CD4-positive, alpha-beta T cell treated with Interferon gamma for 1 hour (primary cell): ENCODE measurements at regions not wholly inside any gene's neighbourhood (a gene's known extent, or its start where the extent isn't known, plus 50 kb on each side); places are given as distances from the start of the nearest gene placed in this dataset.

Source experiments
- DNase-seq: peaks from one replicate; pipeline ENCODE4 v3.0.0-alpha.2; 2020

GRCh38 chr3:178260887-178261565, 275.2 kb upstream of the KCNMB2 start:
- DNase-seq, result no peak

DNA sequence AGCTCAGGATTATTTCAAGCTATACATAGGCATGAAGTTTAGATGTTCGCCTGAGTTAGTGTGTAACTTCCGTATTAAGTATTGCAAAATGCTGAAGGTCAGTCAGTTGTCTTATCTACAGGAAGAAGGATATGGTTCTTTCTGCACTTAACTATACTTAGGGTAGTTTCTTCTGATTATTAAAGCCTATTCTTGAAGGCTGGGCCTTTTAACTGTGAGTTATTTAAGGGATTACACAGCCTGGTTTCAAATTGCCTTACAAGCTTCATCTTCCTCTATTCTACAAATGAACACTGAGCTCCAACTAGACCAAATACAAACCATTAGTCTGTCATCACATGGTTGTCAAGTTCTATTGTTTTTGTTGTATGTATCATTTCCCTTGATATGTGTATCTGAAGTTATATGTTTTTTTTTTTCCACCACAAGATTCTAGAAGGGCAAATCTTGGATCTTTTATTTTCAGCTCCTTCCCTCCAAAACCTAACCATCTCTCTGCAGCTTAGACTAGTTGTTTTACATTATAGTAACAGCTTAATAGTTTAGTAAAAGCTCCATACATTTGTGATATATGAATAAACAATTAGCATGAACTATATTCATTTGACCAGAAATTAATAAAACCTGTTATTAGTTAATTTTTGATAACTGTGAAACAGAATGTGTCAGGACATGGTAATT, 272.9 kb upstream of the KCNMB2 start:
- no peak for DNase-seq

DNA sequence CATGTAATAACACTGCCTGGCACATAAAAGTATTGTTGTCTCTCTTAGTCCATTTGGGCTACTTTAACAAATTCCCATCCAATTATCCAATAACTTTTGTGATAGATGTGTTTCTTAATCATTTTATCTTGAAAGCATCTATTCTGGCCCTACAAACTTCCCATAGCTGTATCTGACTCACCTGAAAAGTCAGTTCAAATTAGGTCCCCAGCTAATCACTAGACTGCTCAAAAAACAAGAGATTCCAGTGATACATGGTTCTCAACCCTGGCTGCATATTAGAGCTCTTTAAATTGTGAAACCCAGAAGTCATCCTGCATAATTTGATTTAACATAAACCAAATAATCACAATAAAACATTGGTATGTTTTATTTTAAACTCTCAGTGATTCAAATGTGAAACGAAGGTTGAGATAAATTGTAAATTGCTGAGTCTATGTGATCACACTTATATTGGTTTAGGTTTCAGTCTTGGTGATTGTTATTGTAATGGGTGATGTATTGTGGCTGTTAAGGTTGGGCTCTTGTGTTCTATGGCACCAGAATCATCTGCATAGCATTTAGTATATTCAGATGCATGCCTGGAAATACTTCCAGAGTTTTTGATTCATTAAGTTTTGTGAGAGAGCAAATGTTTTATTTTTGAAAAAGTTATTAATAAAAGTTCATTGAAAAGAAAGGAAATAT, 268.9 kb upstream of the KCNMB2 start:
- no peak for DNase-seq

GRCh38 chr3:178270838-178271237, 265.4 kb upstream of the KCNMB2 start:
- DNase-seq, result no peak

DNA sequence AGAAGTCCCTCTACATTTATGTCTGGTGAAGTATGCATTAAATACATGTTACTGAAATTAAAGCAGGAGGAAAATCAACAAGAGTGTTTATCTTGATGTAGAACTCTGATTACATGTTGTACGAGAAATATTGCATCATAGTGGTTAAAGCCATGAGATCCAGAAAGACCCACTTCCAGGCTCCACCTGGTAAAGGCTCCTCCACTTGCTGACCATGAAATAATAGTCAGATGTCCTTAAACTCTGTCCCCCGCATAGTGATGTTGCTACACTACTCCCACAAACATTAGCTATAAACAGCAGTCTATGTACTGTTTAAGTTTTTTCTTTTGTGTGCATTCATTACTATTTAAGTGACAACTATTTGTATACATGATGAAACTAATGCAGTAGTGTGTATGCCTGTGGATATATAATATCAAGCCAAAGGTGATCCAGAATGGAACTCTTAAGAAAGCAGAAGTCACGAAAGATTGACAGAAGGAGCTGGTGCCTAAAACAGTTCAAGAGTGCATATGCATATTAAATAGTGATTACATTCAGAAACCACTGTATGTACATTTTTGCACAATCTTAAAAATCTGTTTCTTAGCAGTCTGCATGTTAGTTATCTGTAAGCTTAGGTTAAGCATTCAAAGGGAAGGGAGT, 264.4 kb upstream of the KCNMB2 start:
- no peak for DNase-seq

DNA sequence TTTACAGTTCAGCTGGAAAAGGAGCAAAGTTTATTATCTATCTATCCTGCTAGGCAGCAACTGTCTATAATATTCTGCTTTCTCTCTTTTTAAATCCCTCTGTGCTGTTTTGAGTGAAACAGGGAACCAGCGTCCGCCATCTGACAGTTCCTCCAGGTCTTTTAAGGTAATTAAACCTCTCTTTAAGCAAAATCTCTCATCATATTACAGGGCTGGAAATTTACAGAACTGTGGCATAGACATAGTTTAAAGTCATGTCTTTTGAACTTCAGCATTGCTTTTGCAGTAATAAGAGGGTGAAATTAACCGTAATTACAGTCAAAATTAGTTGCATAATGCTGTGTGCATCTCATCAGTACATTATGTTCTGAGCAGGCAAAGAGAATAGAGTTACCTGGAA, 263.4 kb upstream of the KCNMB2 start:
- no peak for DNase-seq

DNA sequence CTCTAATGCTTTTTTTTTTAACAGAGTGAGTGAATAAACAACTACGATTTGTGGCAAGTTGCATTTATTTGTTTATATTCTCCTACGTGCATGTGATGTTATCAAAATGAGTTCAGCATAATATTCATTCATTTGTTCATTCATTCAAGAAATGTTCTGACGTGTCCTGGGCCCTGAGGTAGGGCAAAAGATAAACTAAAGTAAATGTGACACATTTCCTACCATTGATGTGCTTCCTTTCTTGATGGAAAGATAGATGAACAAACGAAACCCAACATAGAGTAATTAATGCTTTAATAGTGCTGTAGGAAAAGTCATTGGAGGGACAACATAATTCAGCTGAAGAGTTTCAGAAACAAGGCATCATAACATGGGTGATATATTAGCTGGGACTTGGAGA, 261.5 kb upstream of the KCNMB2 start:
- DNase-seq, result no peak

DNA sequence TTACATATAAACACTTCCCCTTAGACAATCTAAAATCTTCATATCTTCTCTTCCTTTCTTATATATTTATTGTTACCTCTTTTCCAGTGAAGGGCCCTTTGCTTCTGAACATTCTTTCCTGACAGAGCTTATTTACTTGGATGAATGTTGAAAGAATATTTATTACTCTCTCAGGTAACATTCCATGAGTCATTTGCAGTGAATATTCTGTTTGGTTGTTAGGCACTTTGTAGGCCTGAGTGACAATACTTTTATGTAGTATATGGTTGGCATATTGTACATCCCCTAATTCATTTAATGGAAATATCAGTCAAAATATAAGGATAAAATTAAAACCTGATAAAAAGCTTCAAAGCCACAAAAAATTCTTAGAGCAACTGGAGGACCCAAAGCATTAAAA, 260.9 kb upstream of the KCNMB2 start:
- DNase-seq, result no peak

- no peak for DNase-seq
These were observed 260.4 kb upstream of the KCNMB2 start for GRCh38 chr3:178275793-178276192.

DNA sequence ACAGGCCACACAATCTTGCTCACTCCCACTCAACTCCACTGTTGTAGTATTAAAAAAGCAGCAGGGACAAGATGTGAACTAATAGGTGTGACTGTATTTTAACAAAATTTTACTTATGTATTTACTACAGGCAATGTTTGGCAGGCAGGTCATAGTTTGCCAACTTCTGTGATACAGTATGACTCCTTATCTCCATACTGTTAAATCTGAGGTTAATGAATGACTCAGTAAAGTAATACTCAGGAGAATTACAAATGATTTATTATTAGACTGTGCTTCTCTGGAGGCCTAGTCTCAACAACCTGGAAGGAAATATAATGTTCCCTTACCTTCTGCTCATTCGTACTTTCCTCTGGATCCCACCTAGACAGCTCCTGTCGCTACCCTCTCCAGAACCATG, 258.6 kb upstream of the KCNMB2 start:
- no peak for DNase-seq

DNA sequence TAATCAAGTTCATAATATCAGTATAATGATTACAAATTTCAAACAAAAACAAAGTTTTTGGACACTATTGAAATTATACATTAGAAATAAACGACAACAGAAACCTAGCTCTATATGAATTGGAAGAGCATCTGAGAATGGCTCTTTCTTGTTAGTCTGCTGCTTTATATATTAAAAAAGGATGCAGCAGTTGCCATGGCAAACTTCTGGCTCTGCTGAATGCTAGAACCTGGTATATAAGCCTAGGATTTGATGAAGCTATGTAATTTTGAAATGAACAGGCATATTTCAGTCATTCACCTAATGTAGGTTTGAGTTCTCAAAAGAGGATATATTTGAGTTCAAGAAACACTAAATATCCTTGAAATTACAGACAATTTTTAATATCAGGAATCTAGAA, 252.7 kb upstream of the KCNMB2 start:
- no peak for DNase-seq

DNA sequence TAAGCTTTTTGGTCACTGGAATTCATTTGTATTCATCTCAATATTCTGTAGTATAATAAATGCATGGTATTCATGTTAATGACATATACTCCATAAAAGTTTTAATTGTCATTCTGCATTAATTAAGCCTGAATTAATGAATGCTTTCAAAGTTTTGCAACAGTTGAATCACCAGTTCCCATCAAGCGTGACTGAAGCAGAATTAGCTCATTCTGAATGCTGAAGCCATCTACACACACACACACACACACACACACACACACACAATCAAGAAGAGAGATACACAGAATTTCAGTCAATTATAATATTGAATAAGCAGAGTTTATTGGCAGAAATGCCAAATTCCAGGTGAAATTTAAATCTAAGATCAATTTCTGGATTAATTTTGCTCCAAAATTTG, 252.1 kb upstream of the KCNMB2 start:
- DNase-seq, result no peak

GRCh38 chr3:178288074-178288473, 248.2 kb upstream of the KCNMB2 start:
- DNase-seq, result no peak

DNA sequence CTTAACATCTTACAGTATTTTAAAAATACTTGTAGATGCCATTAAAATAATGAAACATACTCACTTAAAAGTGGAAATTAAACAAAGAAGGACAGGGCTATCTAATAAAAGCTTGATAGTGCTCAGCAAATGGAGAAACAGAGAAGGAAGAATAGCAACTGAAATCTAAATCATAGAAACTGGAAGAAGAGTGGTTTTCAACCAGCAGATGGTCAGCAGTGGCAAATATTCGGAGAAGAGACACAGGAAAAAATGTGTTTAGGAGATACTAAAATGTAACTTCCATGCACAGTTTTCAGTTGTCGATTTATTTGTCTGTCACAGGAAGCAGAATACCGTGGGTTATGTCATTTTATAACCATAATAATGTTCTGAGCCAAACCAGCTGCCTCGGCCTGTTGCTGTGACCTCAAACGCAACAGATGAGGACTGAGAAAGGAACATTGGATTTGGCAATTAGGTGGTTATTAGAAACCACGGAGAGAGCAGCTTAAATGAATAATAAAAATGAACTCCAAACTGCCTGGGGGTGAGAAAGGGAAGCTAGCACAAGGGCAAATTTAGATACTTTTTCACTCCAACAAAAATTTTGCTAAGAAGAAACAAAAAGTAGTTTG, 246.6 kb upstream of the KCNMB2 start:
- no peak for DNase-seq

DNA sequence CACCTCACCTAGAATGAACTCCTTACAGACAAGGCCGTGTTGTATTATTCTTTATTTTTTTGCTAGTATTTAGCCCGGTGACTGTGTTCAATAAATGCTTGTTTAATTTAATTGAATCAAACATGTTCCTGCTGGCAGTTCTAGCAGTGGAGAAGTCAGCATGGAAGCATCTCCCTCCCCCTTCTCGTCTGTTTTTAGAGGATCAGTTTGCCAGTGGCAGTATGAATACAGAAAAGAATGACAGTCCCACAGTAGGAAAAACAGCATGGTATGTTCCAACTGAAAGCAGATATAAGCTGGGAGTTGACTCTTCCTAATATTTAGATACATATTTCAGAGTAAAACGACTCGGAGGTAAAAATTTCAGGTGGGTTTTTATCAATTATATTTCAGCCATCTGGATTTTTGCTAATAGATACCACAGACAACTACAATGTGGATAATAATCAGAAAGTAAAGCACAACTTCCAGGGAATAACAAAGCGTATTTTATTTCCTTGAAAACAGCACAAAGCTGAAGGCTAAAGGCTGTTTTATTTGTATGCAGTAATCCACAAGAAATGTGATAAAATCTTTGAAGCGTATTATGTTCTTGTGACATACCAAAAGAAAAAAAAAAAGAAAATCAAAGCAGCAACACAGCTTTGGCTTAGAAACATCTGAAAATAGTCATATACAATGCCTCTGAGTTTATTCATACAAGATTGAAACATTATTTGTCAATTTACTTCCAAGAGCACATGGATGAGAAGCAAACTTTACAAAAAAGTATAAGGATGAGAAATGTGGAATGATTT, 244.5 kb upstream of the KCNMB2 start:
- no peak for DNase-seq

GRCh38 chr3:178295292-178295912, 240.8 kb upstream of the KCNMB2 start:
- DNase-seq, result no peak

GRCh38 chr3:178297199-178297598, 239.0 kb upstream of the KCNMB2 start:
- no peak for DNase-seq

- no peak for DNase-seq
These were observed 238.5 kb upstream of the KCNMB2 start for GRCh38 chr3:178297740-178298139.

GRCh38 chr3:178300441-178300959, 235.7 kb upstream of the KCNMB2 start:
- no peak for DNase-seq

DNA sequence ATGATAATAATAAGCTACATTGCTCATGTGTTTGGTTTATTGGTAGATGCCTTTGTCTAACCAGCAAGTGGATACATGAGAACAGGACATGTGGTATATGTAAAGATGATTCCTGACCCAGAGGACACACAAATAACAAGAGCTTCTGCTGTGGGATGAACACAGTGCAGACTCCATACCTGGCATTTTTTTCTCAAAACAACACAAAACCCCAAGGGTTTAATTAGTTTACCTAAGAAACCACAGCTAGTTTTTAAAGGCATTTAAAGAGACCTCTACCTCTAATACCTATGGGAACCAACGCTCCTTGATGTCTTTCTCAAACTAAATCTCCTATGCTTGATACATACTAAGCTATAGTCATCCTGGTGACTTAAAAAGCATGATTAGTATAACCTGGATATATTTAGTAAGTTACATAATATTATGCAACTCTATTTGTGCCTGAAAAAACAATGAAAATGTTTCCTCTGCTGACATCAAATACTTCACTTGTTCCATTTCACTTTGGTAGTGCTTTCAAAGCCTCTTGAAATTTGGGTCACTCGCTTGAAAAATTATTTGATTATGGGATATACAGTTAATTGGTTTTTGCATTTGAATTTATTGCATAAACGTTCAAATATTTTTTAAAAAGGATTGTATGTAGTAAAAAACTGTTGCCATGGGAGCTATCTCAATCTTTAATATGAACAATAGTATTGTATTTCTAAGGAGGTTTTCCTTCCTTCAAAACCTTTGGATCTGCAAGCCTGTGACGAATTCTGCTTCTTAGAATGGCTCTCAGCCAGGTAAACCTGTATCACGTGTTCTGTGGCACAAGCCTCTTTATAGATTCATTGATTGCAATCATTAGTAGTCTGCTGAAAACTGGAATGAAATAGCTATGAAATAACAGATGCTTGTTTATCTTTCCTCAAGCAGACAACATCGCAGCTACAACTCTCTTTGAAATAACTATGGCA, 233.0 kb upstream of the KCNMB2 start:
- no peak for DNase-seq
